Activated CD4-positive, alpha-beta T cell treated with anti-CD3 and anti-CD28 coated beads, Interleukin-10, Interleukin-2, amounts not matched to agents 100 ng/mL and 50 ng/mL, durations not matched to agents 16 hours and 8 hours (primary cell): ENCODE measurements at regions not wholly inside any gene's neighbourhood (a gene's known extent, or its start where the extent isn't known, plus 50 kb on each side); places are given as distances from the start of the nearest gene placed in this dataset.

Experiments used
- DNase-seq: peaks from one replicate; pipeline ENCODE4 v3.0.0-alpha.2; 2020

GRCh38 chr2:128368437-128369107 lies 49.9 kb upstream of the HS6ST1 start:
- no peak for DNase-seq

- no peak for DNase-seq
Measured at GRCh38 chr2:128369108-128369555, 50.5 kb upstream of the HS6ST1 start.

GRCh38 chr2:128369602-128370467 lies 51.2 kb upstream of the HS6ST1 start:
- DNase-seq: no peak

- no peak for DNase-seq
Measured at GRCh38 chr2:128370468-128371247, 52.0 kb upstream of the HS6ST1 start.

GRCh38 chr2:128371248-128371630 lies 52.6 kb upstream of the HS6ST1 start:
- DNase-seq: no peak

GRCh38 chr2:128371648-128372345 lies 53.1 kb upstream of the HS6ST1 start:
- DNase-seq: no peak

- peak; percentile 42 for DNase-seq
Measured at GRCh38 chr2:128372621-128373341, 54.1 kb upstream of the HS6ST1 start.

- no peak for DNase-seq
Measured at GRCh38 chr2:128373451-128374000, 54.9 kb upstream of the HS6ST1 start.

- DNase-seq: no peak
Measured at GRCh38 chr2:128374001-128374710, 55.5 kb upstream of the HS6ST1 start.

GRCh38 chr2:128374711-128375413 lies 56.2 kb upstream of the HS6ST1 start:
- no peak for DNase-seq

GRCh38 chr2:128375454-128375853 lies 56.8 kb upstream of the HS6ST1 start:
- DNase-seq: no peak

GRCh38 chr2:128376241-128377041 lies 57.8 kb upstream of the HS6ST1 start:
- DNase-seq: no peak

- no peak for DNase-seq
Measured at GRCh38 chr2:128377071-128377910, 58.6 kb upstream of the HS6ST1 start.

GRCh38 chr2:128378231-128379020 lies 59.8 kb upstream of the HS6ST1 start:
- DNase-seq: no peak

GRCh38 chr2:128379021-128380015 lies 60.6 kb upstream of the HS6ST1 start:
- DNase-seq: no peak
